ENCODE measurements at regions not wholly inside any gene's neighbourhood (a gene's known extent, or its start where the extent isn't known, plus 50 kb on each side); places are given as distances from the start of the nearest gene placed in this dataset.

DNA sequence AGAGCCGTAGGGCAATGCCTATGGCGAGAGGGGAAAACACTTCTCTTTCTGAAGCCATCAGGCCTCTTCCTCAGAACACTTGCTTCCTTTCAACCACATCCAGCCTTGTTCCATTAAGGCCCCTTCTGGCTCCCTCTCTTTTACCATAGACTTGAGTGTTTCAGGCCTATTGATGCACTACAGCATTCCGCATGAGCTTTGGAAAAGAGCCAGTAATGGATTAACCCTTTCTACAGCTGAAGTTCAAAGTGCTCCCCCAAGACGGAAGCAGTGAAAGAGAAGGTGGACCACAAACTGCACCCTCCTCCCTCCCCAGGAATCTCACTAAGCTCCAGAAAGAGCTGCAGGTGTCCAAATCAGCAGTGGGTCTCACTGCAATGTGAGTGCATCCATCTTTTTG, 102.7 kb upstream of the C7orf33 start:
- POLR2A ChIA-PET = no interaction called here
- no peak for DNase-seq (ENCODE audit: extremely low spot score)
- TF ChIP-seq FOXA1 (IDR thresholded peaks at IDR 0.05) (no peak), LEF1 (IDR thresholded peaks at IDR 0.05; ENCODE audit: borderline replicate concordance) (no peak), ZNF384 (IDR thresholded peaks at IDR 0.05) (no peak), FOXK2 (IDR thresholded peaks at IDR 0.05) (no peak), ELF4 (IDR thresholded peaks at IDR 0.05) (no peak), FOXM1 (IDR thresholded peaks at IDR 0.05; ENCODE audit: borderline replicate concordance) (no peak), ARNT (IDR thresholded peaks at IDR 0.05) (no peak), PKNOX1 (IDR thresholded peaks at IDR 0.05) (no peak), HDGF (IDR thresholded peaks at IDR 0.05; ENCODE audit: borderline replicate concordance) (no peak), TARDBP (IDR thresholded peaks at IDR 0.05) (no peak), BHLHE40 (IDR thresholded peaks at IDR 0.05; ENCODE audit: borderline replicate concordance) (no peak), L3MBTL2 (conservative IDR thresholded peaks at IDR 0.05) (no peak), SP1 (IDR thresholded peaks at IDR 0.05) (no peak), NFRKB (IDR thresholded peaks at IDR 0.05) (no peak), CTBP1 (IDR thresholded peaks at IDR 0.05; ENCODE audit: borderline replicate concordance) (no peak), SUZ12 (IDR thresholded peaks at IDR 0.05) (no peak)
- CTCF ChIA-PET = interaction anchor here (5.3 kb wide), 1 partner anchor 223 kb away, joined by 39 read pairs; no protein-coding TSS in a partner anchor

DNA sequence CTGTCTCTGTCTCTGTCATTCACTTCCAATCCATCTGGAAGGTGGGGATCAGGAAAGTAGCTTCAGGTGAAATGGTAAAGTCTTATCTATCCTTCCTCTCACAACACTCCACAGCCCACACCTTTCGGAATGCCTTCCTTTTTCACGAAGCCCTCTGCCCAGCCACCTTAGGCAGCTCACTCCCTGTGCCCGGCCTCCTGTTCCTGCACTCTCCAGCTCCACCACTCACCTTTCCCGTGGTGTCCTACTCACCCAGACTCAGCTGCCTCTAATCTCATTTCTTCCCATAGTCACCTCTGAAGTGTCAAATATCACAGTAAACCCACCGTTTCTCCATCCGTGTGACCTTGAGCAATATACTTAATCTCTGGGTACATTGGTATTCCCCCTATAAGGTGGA, 100.9 kb upstream of the C7orf33 start:
- no peak for DNase-seq (ENCODE audit: extremely low spot score)
- ChIA-PET CTCF (no interaction called here), POLR2A (no interaction called here)
- TF ChIP-seq ZNF384 (IDR thresholded peaks at IDR 0.05) (no peak), LEF1 (IDR thresholded peaks at IDR 0.05; ENCODE audit: borderline replicate concordance) (no peak), L3MBTL2 (conservative IDR thresholded peaks at IDR 0.05) (no peak), FOXK2 (IDR thresholded peaks at IDR 0.05) (no peak), ARNT (IDR thresholded peaks at IDR 0.05) (no peak), FOXM1 (IDR thresholded peaks at IDR 0.05; ENCODE audit: borderline replicate concordance) (no peak), BHLHE40 (IDR thresholded peaks at IDR 0.05; ENCODE audit: borderline replicate concordance) (no peak), NFRKB (IDR thresholded peaks at IDR 0.05) (no peak), HDGF (IDR thresholded peaks at IDR 0.05; ENCODE audit: borderline replicate concordance) (no peak), ELF4 (IDR thresholded peaks at IDR 0.05) (no peak), SP1 (IDR thresholded peaks at IDR 0.05) (no peak)

DNA sequence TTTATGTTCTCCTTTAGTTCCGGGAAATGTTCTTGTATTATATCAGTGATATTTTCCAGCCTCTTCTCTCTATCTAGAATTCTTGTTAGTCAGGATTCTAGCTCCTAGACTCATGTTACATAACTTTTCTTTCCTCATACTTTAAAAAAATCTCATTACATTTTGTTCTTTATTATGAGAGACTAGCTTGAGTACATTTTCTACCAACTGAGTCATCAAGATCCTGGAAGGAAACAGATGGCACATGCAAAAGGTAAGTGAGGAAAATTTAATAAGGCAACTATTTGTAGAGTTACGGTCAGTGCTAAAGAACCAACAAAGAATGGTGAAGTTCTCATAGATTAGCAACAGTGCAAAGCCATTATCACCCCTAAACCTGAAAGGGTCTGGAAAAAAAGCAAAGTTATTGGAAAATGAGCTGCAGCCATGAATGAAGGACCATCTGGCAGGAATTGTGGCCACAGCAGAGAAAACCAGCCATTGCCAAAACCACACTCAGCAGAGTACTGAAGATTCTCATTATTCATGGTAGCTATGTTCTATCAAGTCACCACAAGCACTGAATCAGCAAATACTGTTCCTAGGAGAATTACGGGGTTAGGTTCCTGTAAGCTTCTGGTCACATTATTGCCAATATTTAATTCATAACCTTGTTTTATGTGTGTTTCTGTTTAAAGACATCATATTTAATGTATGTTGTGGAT, 98.3 kb upstream of the C7orf33 start:
- no peak for DNase-seq (ENCODE audit: extremely low spot score)
- ChIA-PET POLR2A (no interaction called here), CTCF (no interaction called here)
- no peak for TF ChIP-seq L3MBTL2 (conservative IDR thresholded peaks at IDR 0.05)
- no peak for TF ChIP-seq ARNT (IDR thresholded peaks at IDR 0.05)
- no peak for TF ChIP-seq ELF4 (IDR thresholded peaks at IDR 0.05)
- no peak for TF ChIP-seq FOXM1 (IDR thresholded peaks at IDR 0.05; ENCODE audit: borderline replicate concordance)
- TF ChIP-seq FOXA1 (IDR thresholded peaks at IDR 0.05) = no peak
- no peak for TF ChIP-seq NFRKB (IDR thresholded peaks at IDR 0.05)
- TF ChIP-seq TARDBP (IDR thresholded peaks at IDR 0.05) = no peak
- no peak for TF ChIP-seq CTBP1 (IDR thresholded peaks at IDR 0.05; ENCODE audit: borderline replicate concordance)
- TF ChIP-seq ZNF384 (IDR thresholded peaks at IDR 0.05) = no peak
- TF ChIP-seq FOXK2 (IDR thresholded peaks at IDR 0.05) = no peak
- no peak for TF ChIP-seq BHLHE40 (IDR thresholded peaks at IDR 0.05; ENCODE audit: borderline replicate concordance)
- no peak for TF ChIP-seq HDGF (IDR thresholded peaks at IDR 0.05; ENCODE audit: borderline replicate concordance)
- no peak for TF ChIP-seq LEF1 (IDR thresholded peaks at IDR 0.05; ENCODE audit: borderline replicate concordance)
- TF ChIP-seq PKNOX1 (IDR thresholded peaks at IDR 0.05) = no peak
- TF ChIP-seq SUZ12 (IDR thresholded peaks at IDR 0.05) = no peak
- no peak for TF ChIP-seq SP1 (IDR thresholded peaks at IDR 0.05)

GRCh38 chr7:148495605-148496004, 95.0 kb upstream of the C7orf33 start:
- TF ChIP-seq NFRKB (IDR thresholded peaks at IDR 0.05) (no peak), SP1 (IDR thresholded peaks at IDR 0.05) (no peak), SUZ12 (IDR thresholded peaks at IDR 0.05) (no peak)
- POLR2A ChIA-PET = no interaction called here
- CTCF ChIA-PET = no interaction called here
- DNase-seq (ENCODE audit: extremely low spot score) = no peak

GRCh38 chr7:148500978-148501377, 89.6 kb upstream of the C7orf33 start:
- CTCF ChIA-PET = interaction anchor here (0.9 kb wide), 1 partner anchor 27 kb away, joined by 3 read pairs; no protein-coding TSS in a partner anchor
- no peak for TF ChIP-seq ARNT (IDR thresholded peaks at IDR 0.05)
- TF ChIP-seq FOXA1 (IDR thresholded peaks at IDR 0.05) = no peak
- TF ChIP-seq TARDBP (IDR thresholded peaks at IDR 0.05) = no peak
- TF ChIP-seq SP1 (IDR thresholded peaks at IDR 0.05) = no peak
- TF ChIP-seq ZNF384 (IDR thresholded peaks at IDR 0.05) = no peak
- TF ChIP-seq ELF4 (IDR thresholded peaks at IDR 0.05) = no peak
- TF ChIP-seq FOXM1 (IDR thresholded peaks at IDR 0.05; ENCODE audit: borderline replicate concordance) = no peak
- TF ChIP-seq BHLHE40 (IDR thresholded peaks at IDR 0.05; ENCODE audit: borderline replicate concordance) = no peak
- TF ChIP-seq FOXK2 (IDR thresholded peaks at IDR 0.05) = no peak
- TF ChIP-seq LEF1 (IDR thresholded peaks at IDR 0.05; ENCODE audit: borderline replicate concordance) = no peak
- no peak for TF ChIP-seq L3MBTL2 (conservative IDR thresholded peaks at IDR 0.05)
- TF ChIP-seq PKNOX1 (IDR thresholded peaks at IDR 0.05) = no peak
- no peak for DNase-seq (ENCODE audit: extremely low spot score)
- POLR2A ChIA-PET = no interaction called here

DNA sequence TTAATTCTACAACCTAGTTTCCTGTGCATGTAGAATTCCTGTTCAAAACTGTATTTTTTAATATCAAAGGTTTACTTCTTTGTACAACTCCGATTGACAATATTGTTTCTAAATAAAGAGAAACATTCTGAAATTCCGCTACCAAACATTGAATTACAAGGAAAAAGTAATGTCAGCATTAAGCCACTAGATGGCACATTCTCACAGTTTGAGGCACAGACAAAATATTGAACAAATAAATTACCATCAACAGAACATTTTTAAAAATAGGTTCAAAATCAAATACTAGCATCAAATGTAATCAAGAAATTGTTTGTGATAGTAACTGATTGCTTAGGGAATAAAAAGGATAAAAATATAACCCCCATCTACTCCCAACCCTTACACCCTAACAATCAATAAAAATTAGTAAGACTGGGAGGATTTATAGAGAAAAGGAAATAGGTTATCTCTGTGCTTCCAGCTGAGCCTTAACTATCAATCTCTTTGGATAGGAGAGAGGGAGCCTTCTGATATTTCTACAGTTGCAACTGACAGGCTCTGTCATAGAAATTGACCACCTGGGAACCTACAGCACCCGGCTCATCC, 86.6 kb upstream of the C7orf33 start:
- CTCF ChIA-PET = no interaction called here
- no peak for TF ChIP-seq FOXM1 (IDR thresholded peaks at IDR 0.05; ENCODE audit: borderline replicate concordance)
- TF ChIP-seq TARDBP (IDR thresholded peaks at IDR 0.05) = no peak
- no peak for TF ChIP-seq CTBP1 (IDR thresholded peaks at IDR 0.05; ENCODE audit: borderline replicate concordance)
- no peak for TF ChIP-seq ELF4 (IDR thresholded peaks at IDR 0.05)
- TF ChIP-seq SP1 (IDR thresholded peaks at IDR 0.05) = no peak
- TF ChIP-seq FOXK2 (IDR thresholded peaks at IDR 0.05) = no peak
- TF ChIP-seq ARNT (IDR thresholded peaks at IDR 0.05) = no peak
- no peak for TF ChIP-seq LEF1 (IDR thresholded peaks at IDR 0.05; ENCODE audit: borderline replicate concordance)
- no peak for TF ChIP-seq NFRKB (IDR thresholded peaks at IDR 0.05)
- DNase-seq (ENCODE audit: extremely low spot score) = peak; percentile 46
- POLR2A ChIA-PET = no interaction called here

Data from HEK293T (cell line).